HG03175 (cell line): ENCODE measurements at regions not wholly inside any gene's neighbourhood (a gene's known extent, or its start where the extent isn't known, plus 50 kb on each side); places are given as distances from the start of the nearest gene placed in this dataset.

ENCODE experiments used
- ATAC-seq: cut with Tn5 transposase; IDR thresholded peaks from one replicate; pipeline ENCODE4 v1.9.1; 2021; ENCODE audit warnings: mild to moderate bottlenecking, moderate library complexity; ENCODE audit not compliant: unreplicated experiment

- ATAC-seq, result no peak
These were observed 169.5 kb downstream of the BLID start for GRCh38 chr11:121946514-121946913.

- ATAC-seq, result no peak
These were observed 171.3 kb downstream of the BLID start for GRCh38 chr11:121944556-121945230.

GRCh38 chr11:121938076-121938475, 177.9 kb downstream of the BLID start:
- no peak for ATAC-seq

GRCh38 chr11:121936781-121937447, 179.1 kb downstream of the BLID start:
- ATAC-seq, result no peak

- no peak for ATAC-seq
These were observed 179.6 kb downstream of the BLID start for GRCh38 chr11:121936370-121936769.

GRCh38 chr11:121933694-121934093, 182.3 kb downstream of the BLID start:
- no peak for ATAC-seq

- no peak for ATAC-seq
These were observed 182.7 kb downstream of the BLID start for GRCh38 chr11:121933294-121933693.

- ATAC-seq, result no peak
These were observed 183.3 kb downstream of the BLID start for GRCh38 chr11:121932646-121933185.

GRCh38 chr11:121931748-121932352, 184.2 kb downstream of the BLID start:
- ATAC-seq, result no peak

- ATAC-seq, result no peak
These were observed 184.9 kb downstream of the BLID start for GRCh38 chr11:121931121-121931520.

GRCh38 chr11:121930004-121930965, 185.7 kb downstream of the BLID start:
- no peak for ATAC-seq

- no peak for ATAC-seq
These were observed 186.4 kb downstream of the BLID start for GRCh38 chr11:121929581-121929980.

GRCh38 chr11:121928597-121929580, 187.1 kb downstream of the BLID start:
- ATAC-seq, result no peak

GRCh38 chr11:121927789-121928188, 188.2 kb downstream of the BLID start:
- ATAC-seq, result no peak

- ATAC-seq, result no peak
These were observed 188.8 kb downstream of the BLID start for GRCh38 chr11:121927097-121927785.

- no peak for ATAC-seq
These were observed 191.8 kb downstream of the BLID start for GRCh38 chr11:121924191-121924590.

- ATAC-seq, result no peak
These were observed 198.5 kb downstream of the BLID start for GRCh38 chr11:121917482-121917881.

GRCh38 chr11:121914508-121915059, 201.4 kb downstream of the BLID start:
- ATAC-seq, result no peak

- no peak for ATAC-seq
These were observed 206.4 kb downstream of the BLID start for GRCh38 chr11:121909596-121909995.
